SW 1271 (cell line): ENCODE measurements at regions not wholly inside any gene's neighbourhood (a gene's known extent, or its start where the extent isn't known, plus 50 kb on each side); places are given as distances from the start of the nearest gene placed in this dataset.
A peak's percentile ranks its signal among the peaks of the same experiment; 100 is the strongest.
"Not testable (repeated sequence)": the region's sequence is repeated elsewhere in the genome, so short reads cannot be mapped to it uniquely, and the experiment has no call there.

ENCODE experiments used
- DNase-seq, 2 experiments: peaks; one replicate each; lab custom pipeline; 2025; lab: John Stamatoyannopoulos, UW

DNA sequence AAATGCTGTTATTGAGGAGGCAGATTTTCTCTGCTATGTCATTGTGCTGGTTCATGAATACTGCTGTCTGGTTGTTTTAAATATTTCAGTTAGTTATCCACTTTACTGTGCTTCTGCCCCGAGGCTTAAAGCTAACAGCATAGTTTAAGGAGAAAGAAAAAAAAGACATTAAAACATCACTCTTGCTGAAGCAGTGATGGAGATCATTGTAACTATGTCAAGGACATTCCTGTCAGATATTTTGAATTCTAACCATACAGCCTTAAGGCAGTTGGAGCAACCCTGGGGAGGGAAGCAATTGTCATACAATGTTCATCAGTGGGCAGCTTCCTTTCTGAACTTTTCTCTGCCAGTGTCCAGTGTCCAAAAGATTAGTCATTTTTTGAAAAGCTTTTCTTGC lies 199.0 kb upstream of the DDX53 start:
- peak in 1 of 2 experiments; percentile 20 for DNase-seq

DNA sequence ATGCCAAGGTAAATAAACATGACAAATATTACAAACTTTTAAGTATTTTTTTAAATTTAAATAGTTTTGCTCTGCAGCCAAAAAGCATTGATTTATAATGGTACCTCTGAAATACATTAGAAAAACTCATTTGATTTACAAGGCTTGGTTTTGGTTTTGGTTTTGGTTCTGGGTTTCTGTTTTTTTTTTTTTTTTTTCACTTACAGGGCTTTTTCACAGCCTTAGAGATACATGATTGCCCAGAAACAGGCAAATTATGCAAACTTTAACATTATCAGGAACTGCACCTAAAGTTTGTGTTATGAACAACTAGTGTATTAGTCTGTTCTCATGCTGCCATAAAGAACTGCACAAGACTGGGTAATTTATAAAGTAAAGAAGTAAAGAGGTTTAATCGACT lies 196.4 kb upstream of the DDX53 start:
- DNase-seq = no peak

DNA sequence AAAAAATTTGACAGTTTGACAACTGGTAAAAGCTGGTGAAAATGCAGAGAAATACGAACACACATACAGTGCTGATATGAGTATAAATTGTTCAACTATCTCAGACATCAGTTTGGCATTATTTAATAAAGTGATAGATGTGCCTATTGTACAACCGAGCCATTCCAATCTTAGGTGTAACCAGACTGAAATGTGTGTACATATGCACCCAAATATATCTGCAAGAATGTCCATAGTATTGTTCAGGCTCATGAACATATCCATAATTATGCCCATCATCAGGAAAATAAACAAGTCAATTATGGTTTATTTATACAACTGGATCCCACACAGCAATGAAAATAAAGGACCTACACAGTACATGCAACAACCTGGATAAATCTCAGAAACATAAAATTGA lies 188.9 kb upstream of the DDX53 start:
- DNase-seq = no peak

DNA sequence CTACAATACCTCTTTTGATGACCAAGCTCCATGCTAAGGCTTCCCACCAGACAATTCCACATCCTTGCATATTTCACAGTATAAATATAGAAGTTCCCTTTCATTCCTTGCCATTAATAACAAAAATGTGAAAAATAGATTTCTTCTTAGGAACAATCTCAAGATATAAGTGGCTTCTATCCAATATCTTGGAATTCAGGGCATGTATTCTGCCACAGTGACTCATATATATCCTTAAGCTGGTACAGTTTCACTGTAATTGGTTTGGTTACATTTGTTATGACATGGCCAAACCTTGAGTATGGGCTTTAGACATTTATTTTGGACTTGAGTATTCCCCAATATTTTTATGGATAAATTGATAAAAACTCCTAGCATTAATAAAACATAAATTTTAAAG lies 181.7 kb upstream of the DDX53 start:
- DNase-seq = no peak

DNA sequence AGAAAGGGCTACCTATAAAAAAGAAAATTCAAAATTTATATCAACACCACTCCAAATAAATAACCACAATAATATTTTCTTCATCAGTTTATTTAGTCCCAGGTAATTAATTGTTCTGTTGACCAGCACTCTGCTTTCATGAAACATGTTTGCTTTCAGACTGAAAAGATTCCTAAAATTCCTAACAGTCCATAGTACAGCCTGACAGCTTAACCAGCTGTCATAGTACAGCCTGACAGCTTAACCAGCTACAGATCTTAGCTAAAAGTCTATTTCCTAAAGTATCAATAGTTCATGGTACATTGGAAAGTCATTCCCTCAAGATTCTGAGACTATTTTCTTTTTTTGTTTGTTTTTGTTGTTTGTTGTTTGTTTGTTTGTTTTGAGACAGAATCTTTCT lies 144.1 kb upstream of the DDX53 start:
- no peak for DNase-seq

DNA sequence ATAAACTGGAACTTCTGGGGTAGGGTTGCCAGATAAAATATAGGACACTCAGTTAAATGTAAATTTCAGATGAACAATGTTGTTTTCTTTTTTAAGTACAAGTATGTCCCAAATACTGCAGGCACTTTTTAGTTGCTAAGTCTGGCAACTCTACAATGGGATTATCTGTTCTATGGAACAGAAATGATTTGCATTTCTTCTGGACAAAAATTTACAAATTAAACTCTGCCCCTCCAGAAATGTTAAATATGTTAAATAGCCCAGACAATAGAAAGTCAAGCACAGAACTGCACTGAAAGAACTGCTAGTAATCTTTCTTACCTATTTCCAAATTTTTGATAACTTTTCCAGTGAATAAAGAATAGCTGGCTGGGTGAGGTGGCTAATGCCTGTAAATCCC lies 140.1 kb upstream of the DDX53 start:
- no peak for DNase-seq

DNA sequence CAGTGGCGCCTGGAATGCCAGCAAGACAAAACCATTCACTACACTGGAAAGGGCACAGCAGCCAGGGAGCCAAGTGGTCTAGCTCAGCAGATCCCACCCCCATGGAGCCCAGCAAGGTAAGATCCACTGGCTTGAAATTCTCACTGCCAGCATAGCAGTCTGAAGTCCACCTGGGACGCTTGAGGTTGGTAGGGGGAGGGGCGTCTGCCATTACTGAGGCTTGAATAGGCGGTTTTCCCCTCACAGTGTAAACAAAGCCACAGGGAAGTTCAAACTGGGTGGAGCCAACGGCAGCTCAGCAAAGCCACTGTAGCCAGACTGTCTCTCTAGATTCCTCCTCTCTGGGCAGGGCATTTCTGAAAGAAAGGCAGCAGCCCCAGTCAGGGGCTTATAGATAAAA lies 133.0 kb upstream of the DDX53 start:
- DNase-seq = not testable (repeated sequence)

DNA sequence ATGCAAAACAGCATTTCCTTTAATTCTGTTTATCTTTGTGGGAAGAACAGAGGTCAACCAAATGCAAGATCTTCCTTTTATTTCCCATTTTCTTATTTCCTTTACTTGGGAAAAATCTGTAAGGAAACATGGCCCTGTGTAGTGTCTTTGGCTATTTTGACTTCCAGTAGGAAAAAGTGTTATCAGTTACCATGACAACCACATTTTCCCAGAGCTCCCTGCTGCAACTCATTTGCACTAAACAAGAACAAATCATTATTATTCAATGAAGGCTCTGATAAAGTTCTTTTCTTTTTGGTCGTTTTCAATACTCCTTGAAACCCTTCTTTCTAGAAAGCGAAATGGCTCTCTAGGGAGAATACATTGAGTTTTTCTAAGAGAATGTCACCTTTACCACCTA lies 117.2 kb upstream of the DDX53 start:
- DNase-seq = no peak

DNA sequence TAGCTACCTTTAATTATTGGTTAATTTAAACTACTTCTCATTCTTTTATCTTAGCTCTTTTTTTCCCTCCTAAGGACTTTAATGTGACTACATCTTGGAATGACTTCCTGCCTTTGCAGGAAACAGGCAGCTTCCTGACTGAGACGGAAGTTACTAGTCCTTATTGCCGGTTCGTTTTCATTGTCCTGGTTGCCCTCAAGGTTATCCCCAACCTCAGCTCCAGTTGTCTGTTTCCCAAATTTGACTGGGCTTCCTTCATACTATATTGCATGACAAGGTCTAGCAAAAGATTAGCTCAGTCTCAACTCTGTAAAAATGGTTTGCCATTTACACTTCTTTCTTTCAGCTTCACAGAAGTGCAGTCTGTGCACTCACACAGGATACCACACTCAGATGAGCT lies 109.9 kb upstream of the DDX53 start:
- DNase-seq = no peak

DNA sequence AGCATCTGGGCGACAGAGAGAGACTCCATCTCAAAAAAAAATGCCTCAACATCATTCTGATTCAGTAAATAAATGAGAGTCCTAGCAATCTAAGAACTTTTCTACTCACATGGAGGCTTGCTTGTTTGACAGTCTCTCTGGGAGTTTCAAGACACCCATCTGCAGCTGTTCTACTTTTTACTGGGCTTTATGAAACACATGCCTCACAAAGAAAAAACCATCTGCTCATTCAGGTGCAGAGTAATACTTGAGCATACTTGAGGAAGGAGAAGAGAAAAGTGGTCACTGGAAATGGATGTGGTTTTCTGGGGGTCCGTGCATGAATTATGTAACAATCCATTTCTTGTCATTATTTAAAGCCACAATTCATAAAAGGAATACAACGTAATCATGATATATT lies 87.1 kb upstream of the DDX53 start:
- no peak for DNase-seq

DNA sequence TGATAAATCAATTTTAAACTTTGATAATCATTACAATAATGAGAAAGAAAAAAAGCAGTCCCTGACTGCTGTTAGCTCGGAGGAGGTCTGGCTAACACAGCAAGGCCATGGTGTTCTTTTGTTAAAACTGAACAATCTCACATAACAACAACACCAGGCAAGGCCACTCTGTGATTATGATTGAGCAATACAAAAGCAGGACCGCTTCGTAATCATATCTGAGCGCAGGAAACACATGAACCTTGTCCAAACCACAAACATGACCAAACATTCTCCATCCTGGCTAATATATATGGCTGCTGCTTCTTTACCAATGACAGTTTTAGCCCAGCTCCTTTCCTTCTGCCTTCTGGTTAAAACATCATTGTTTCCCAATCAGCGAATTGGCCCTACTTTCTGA lies 76.8 kb upstream of the DDX53 start:
- no peak for DNase-seq

DNA sequence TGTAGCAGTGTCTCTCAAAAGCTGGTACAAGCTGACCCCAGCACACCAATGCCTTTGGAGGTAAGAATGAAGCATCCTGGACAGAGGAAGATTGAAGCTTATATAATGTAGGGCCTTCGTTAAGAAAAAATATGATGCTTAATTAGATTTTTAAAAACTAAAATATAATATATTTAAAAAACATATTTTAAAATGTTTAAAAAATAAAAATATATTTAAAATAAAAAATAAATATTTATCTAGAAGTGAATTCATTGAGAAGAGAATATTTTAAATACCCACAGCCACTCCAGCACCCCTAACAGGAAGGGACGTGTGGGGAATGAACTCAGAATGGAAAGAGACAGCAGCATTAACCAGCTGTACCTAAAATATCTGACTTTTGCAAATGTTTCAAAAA lies 65.1 kb upstream of the DDX53 start:
- DNase-seq = no peak

DNA sequence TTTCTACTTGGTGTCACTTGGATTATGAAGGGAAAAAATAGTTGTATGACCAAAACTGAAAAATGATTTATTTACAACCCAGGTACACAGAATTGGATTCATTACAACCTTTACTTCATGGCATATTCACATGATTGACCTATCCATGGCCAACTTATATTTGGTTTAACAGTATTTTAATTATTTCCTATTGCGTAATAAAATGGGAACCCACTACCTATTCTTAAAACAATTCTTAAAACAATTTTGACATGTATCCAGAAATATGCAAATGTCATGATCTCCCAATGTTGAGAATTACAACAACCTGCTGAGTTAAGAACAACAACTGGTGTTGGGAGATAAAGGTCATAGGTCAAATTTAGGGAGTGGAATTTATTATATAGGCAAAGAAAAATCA lies 54.8 kb upstream of the DDX53 start:
- no peak for DNase-seq
